Activated T-cell treated with anti-CD3 and anti-CD28 coated beads, Interleukin-2, amount 50 U/mL, for 24 hours (primary cell): ENCODE measurements at regions not wholly inside any gene's neighbourhood (a gene's known extent, or its start where the extent isn't known, plus 50 kb on each side); places are given as distances from the start of the nearest gene placed in this dataset.

Experiments used
- DNase-seq: peaks from one replicate; pipeline ENCODE4 v3.0.0-alpha.2; 2020
- H3K27ac Mint-ChIP-seq: 2 replicates; pipeline ENCODE4 v1.8.0; 2020; ENCODE audit warnings: mild to moderate bottlenecking, mixed read lengths
- H3K27me3 Mint-ChIP-seq: 2 replicates; pipeline ENCODE4 v1.8.0; 2020; ENCODE audit warnings: mixed read lengths
- H3K36me3 Mint-ChIP-seq: 2 replicates; pipeline ENCODE4 v1.8.0; 2020; ENCODE audit warnings: low read depth, mixed read lengths
- H3K4me1 Mint-ChIP-seq: 2 replicates; pipeline ENCODE4 v1.8.0; 2020; ENCODE audit warnings: low read depth, mixed read lengths
- H3K4me3 Mint-ChIP-seq: 2 replicates; pipeline ENCODE4 v1.8.0; 2020; ENCODE audit warnings: mild to moderate bottlenecking, moderate library complexity, mixed read lengths
- H3K9me3 Mint-ChIP-seq: 2 replicates; pipeline ENCODE4 v1.8.0; 2020; ENCODE audit warnings: mixed read lengths

GRCh38 chr3:28933337-28933736 is 347.5 kb upstream of the RBMS3 start:
- peaks cover 21% of the 10 kb centered on the region for H3K4me1 Mint-ChIP-seq
- peaks cover 6% of the 10 kb centered on the region for H3K27me3 Mint-ChIP-seq
- no peak overlapping the region for H3K27ac Mint-ChIP-seq
- no peaks in the 10 kb centered on the region for H3K9me3 Mint-ChIP-seq
- H3K4me3 Mint-ChIP-seq: no peak overlapping the region
- no peaks in the 10 kb centered on the region for H3K36me3 Mint-ChIP-seq
- DNase-seq: no peak

GRCh38 chr3:28934126-28934813 is 346.6 kb upstream of the RBMS3 start:
- DNase-seq: no peak
- Mint-ChIP-seq H3K9me3 (no peaks in the 10 kb centered on the region), H3K27ac (peak overlapping the region; percentile 37), H3K4me3 (no peak overlapping the region), H3K27me3 (peaks cover 8% of the 10 kb centered on the region), H3K4me1 (peaks cover 21% of the 10 kb centered on the region), H3K36me3 (no peaks in the 10 kb centered on the region)

- Mint-ChIP-seq H3K36me3 (no peaks in the 10 kb centered on the region), H3K4me3 (peak overlapping the region; percentile 28), H3K4me1 (peaks cover 25% of the 10 kb centered on the region), H3K27ac (peak overlapping the region; percentile 77), H3K9me3 (no peaks in the 10 kb centered on the region), H3K27me3 (peaks cover 8% of the 10 kb centered on the region)
- DNase-seq: no peak
Observed at GRCh38 chr3:28935146-28935545, 345.7 kb upstream of the RBMS3 start.

GRCh38 chr3:28936154-28936553 is 344.7 kb upstream of the RBMS3 start:
- DNase-seq: no peak
- no peak overlapping the region for H3K27ac Mint-ChIP-seq
- H3K36me3 Mint-ChIP-seq: no peaks in the 10 kb centered on the region
- peaks cover 35% of the 10 kb centered on the region for H3K4me1 Mint-ChIP-seq
- peaks cover 8% of the 10 kb centered on the region for H3K27me3 Mint-ChIP-seq
- no peak overlapping the region for H3K4me3 Mint-ChIP-seq
- no peaks in the 10 kb centered on the region for H3K9me3 Mint-ChIP-seq

- Mint-ChIP-seq H3K4me3 (no peak overlapping the region), H3K27me3 (peaks cover 13% of the 10 kb centered on the region), H3K4me1 (peaks cover 22% of the 10 kb centered on the region), H3K27ac (no peak overlapping the region), H3K9me3 (no peaks in the 10 kb centered on the region), H3K36me3 (no peaks in the 10 kb centered on the region)
- DNase-seq: no peak
Observed at GRCh38 chr3:28940530-28940929, 340.3 kb upstream of the RBMS3 start.

- Mint-ChIP-seq H3K27me3 (peaks cover 13% of the 10 kb centered on the region), H3K4me1 (peaks cover 18% of the 10 kb centered on the region), H3K27ac (no peak overlapping the region), H3K9me3 (no peaks in the 10 kb centered on the region), H3K36me3 (no peaks in the 10 kb centered on the region), H3K4me3 (no peak overlapping the region)
- no peak for DNase-seq
Observed at GRCh38 chr3:28940994-28941393, 339.9 kb upstream of the RBMS3 start.

- H3K4me1 Mint-ChIP-seq: no peaks in the 10 kb centered on the region
- no peak overlapping the region for H3K27ac Mint-ChIP-seq
- DNase-seq: no peak
- H3K4me3 Mint-ChIP-seq: no peak overlapping the region
- no peaks in the 10 kb centered on the region for H3K9me3 Mint-ChIP-seq
- H3K27me3 Mint-ChIP-seq: peaks cover 4% of the 10 kb centered on the region
- H3K36me3 Mint-ChIP-seq: no peaks in the 10 kb centered on the region
Observed at GRCh38 chr3:28947061-28947460, 333.8 kb upstream of the RBMS3 start.

GRCh38 chr3:28947751-28948150 is 333.1 kb upstream of the RBMS3 start:
- Mint-ChIP-seq H3K27ac (no peak overlapping the region), H3K4me3 (no peak overlapping the region), H3K9me3 (no peaks in the 10 kb centered on the region), H3K4me1 (no peaks in the 10 kb centered on the region), H3K36me3 (no peaks in the 10 kb centered on the region), H3K27me3 (no peaks in the 10 kb centered on the region)
- DNase-seq: no peak

- no peaks in the 10 kb centered on the region for H3K9me3 Mint-ChIP-seq
- no peak overlapping the region for H3K27ac Mint-ChIP-seq
- H3K27me3 Mint-ChIP-seq: no peaks in the 10 kb centered on the region
- H3K36me3 Mint-ChIP-seq: no peaks in the 10 kb centered on the region
- H3K4me1 Mint-ChIP-seq: no peaks in the 10 kb centered on the region
- H3K4me3 Mint-ChIP-seq: no peak overlapping the region
- DNase-seq: no peak
Observed at GRCh38 chr3:28948685-28949084, 332.2 kb upstream of the RBMS3 start.

- no peaks in the 10 kb centered on the region for H3K27me3 Mint-ChIP-seq
- no peaks in the 10 kb centered on the region for H3K9me3 Mint-ChIP-seq
- H3K36me3 Mint-ChIP-seq: no peaks in the 10 kb centered on the region
- no peak overlapping the region for H3K27ac Mint-ChIP-seq
- no peaks in the 10 kb centered on the region for H3K4me1 Mint-ChIP-seq
- no peak for DNase-seq
- no peak overlapping the region for H3K4me3 Mint-ChIP-seq
Observed at GRCh38 chr3:28949580-28949979, 331.3 kb upstream of the RBMS3 start.

- no peaks in the 10 kb centered on the region for H3K4me1 Mint-ChIP-seq
- H3K36me3 Mint-ChIP-seq: no peaks in the 10 kb centered on the region
- H3K27ac Mint-ChIP-seq: no peak overlapping the region
- no peaks in the 10 kb centered on the region for H3K27me3 Mint-ChIP-seq
- no peak overlapping the region for H3K4me3 Mint-ChIP-seq
- DNase-seq: no peak
- H3K9me3 Mint-ChIP-seq: no peaks in the 10 kb centered on the region
Observed at GRCh38 chr3:28950614-28951013, 330.3 kb upstream of the RBMS3 start.

- no peaks in the 10 kb centered on the region for H3K27me3 Mint-ChIP-seq
- no peak for DNase-seq
- H3K36me3 Mint-ChIP-seq: no peaks in the 10 kb centered on the region
- no peaks in the 10 kb centered on the region for H3K9me3 Mint-ChIP-seq
- no peaks in the 10 kb centered on the region for H3K4me1 Mint-ChIP-seq
- H3K27ac Mint-ChIP-seq: no peak overlapping the region
- no peak overlapping the region for H3K4me3 Mint-ChIP-seq
Observed at GRCh38 chr3:28951772-28952556, 328.9 kb upstream of the RBMS3 start.

GRCh38 chr3:28958656-28959055 is 322.2 kb upstream of the RBMS3 start:
- no peak overlapping the region for H3K4me3 Mint-ChIP-seq
- H3K36me3 Mint-ChIP-seq: no peaks in the 10 kb centered on the region
- H3K9me3 Mint-ChIP-seq: peaks cover 8% of the 10 kb centered on the region
- H3K27me3 Mint-ChIP-seq: no peaks in the 10 kb centered on the region
- H3K27ac Mint-ChIP-seq: no peak overlapping the region
- no peak for DNase-seq
- H3K4me1 Mint-ChIP-seq: no peaks in the 10 kb centered on the region

GRCh38 chr3:28971156-28971555 is 309.7 kb upstream of the RBMS3 start:
- no peak for DNase-seq
- H3K27me3 Mint-ChIP-seq: peaks cover 3% of the 10 kb centered on the region
- no peak overlapping the region for H3K27ac Mint-ChIP-seq
- no peak overlapping the region for H3K4me3 Mint-ChIP-seq
- H3K4me1 Mint-ChIP-seq: peaks cover 6% of the 10 kb centered on the region
- peaks cover 22% of the 10 kb centered on the region for H3K9me3 Mint-ChIP-seq
- no peaks in the 10 kb centered on the region for H3K36me3 Mint-ChIP-seq

GRCh38 chr3:28972921-28973320 is 307.9 kb upstream of the RBMS3 start:
- no peak for DNase-seq
- Mint-ChIP-seq H3K27me3 (peaks cover 6% of the 10 kb centered on the region), H3K4me1 (peaks cover 6% of the 10 kb centered on the region), H3K4me3 (no peak overlapping the region), H3K9me3 (peaks cover 20% of the 10 kb centered on the region), H3K36me3 (no peaks in the 10 kb centered on the region), H3K27ac (peak overlapping the region; percentile 15)
